ENCODE measurements at regions not wholly inside any gene's neighbourhood (a gene's known extent, or its start where the extent isn't known, plus 50 kb on each side); places are given as distances from the start of the nearest gene placed in this dataset.
A peak's percentile ranks its signal among the peaks of the same experiment; 100 is the strongest.

GRCh38 chr2:2843969-2844548 is 513.0 kb upstream of the MYT1L start:
- peak; percentile 24 for TF ChIP-seq CTCF (IDR thresholded peaks at IDR 0.05; ENCODE audit: extremely low read depth, missing control alignments)

GRCh38 chr2:2842466-2842865 is 511.4 kb upstream of the MYT1L start:
- DNase-seq (ENCODE audit: low spot score) = no peak
- no peak for TF ChIP-seq CTCF (IDR thresholded peaks at IDR 0.05; ENCODE audit: extremely low read depth, missing control alignments)

More at GRCh38 chr2:2843969-2844548, 513.0 kb upstream of the MYT1L start:
- DNase-seq (ENCODE audit: low spot score) = peak; percentile 37

GRCh38 chr2:2840681-2841300 is 509.7 kb upstream of the MYT1L start:
- no peak for DNase-seq (ENCODE audit: low spot score)
- no peak for TF ChIP-seq CTCF (IDR thresholded peaks at IDR 0.05; ENCODE audit: extremely low read depth, missing control alignments)

GRCh38 chr2:2839782-2840531 is 508.9 kb upstream of the MYT1L start:
- no peak for TF ChIP-seq CTCF (IDR thresholded peaks at IDR 0.05; ENCODE audit: extremely low read depth, missing control alignments)
- no peak for DNase-seq (ENCODE audit: low spot score)

GRCh38 chr2:2839393-2839781 is 508.3 kb upstream of the MYT1L start:
- no peak for DNase-seq (ENCODE audit: low spot score)
- no peak for TF ChIP-seq CTCF (IDR thresholded peaks at IDR 0.05; ENCODE audit: extremely low read depth, missing control alignments)

- no peak for DNase-seq (ENCODE audit: low spot score)
- TF ChIP-seq CTCF (IDR thresholded peaks at IDR 0.05; ENCODE audit: extremely low read depth, missing control alignments) = no peak
These were observed 507.4 kb upstream of the MYT1L start for GRCh38 chr2:2838548-2838845.

GRCh38 chr2:2837746-2838547 is 506.9 kb upstream of the MYT1L start:
- DNase-seq (ENCODE audit: low spot score) = no peak
- TF ChIP-seq CTCF (IDR thresholded peaks at IDR 0.05; ENCODE audit: extremely low read depth, missing control alignments) = no peak
